Hepatocyte (in vitro differentiated cells): ENCODE measurements at regions not wholly inside any gene's neighbourhood (a gene's known extent, or its start where the extent isn't known, plus 50 kb on each side); places are given as distances from the start of the nearest gene placed in this dataset.

Experiments used
- CTCF ChIP-seq: fragments of 200-600 bp; sonication (generic); IDR thresholded peaks from 2 replicates; pipeline ENCODE4 v1.5.1; 2016; ENCODE audit warnings: antibody characterized with exemption, mild to moderate bottlenecking; ENCODE audit not compliant: poor library complexity
- EZH2 ChIP-seq: fragments of 200-600 bp; sonication (generic); IDR thresholded peaks from 2 replicates; pipeline ENCODE4 v1.6.1; 2016; ENCODE audit warnings: antibody characterized with exemption, mild to moderate bottlenecking, borderline replicate concordance

DNA sequence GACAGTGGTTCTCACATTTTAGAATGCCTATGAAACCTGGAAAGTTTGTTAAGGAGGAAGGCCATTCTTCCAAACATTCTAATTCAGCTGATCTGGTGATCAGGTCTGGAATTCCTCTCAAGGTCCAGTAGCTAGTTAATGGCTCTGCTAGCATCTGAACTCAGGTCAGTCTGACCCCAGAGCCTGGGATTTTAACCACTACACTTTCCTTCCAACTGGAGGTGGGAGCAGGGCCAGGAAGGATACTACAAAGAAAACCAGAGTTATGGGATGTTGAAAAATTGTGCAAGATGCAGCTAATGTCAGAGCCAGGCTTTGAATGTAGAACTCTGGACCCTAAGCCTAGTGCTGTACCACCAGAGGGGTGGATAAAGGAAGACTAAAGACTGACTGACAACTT is 73.6 kb upstream of the NID2 start:
- no peak for TF ChIP-seq CTCF
- no peak for TF ChIP-seq EZH2
